GM03348 (cell line): ENCODE measurements at regions not wholly inside any gene's neighbourhood (a gene's known extent, or its start where the extent isn't known, plus 50 kb on each side); places are given as distances from the start of the nearest gene placed in this dataset.

Experiments used
- DNase-seq: peaks from one replicate; pipeline ENCODE4 v3.0.0; 2012; ENCODE audit warnings: low spot score

GRCh38 chr1:29524285-29525065 is 288.2 kb downstream of the PTPRU start:
- no peak for DNase-seq

- DNase-seq, result no peak
Observed at GRCh38 chr1:29523576-29523975, 287.3 kb downstream of the PTPRU start.

- no peak for DNase-seq
Observed at GRCh38 chr1:29523136-29523535, 286.8 kb downstream of the PTPRU start.

- DNase-seq, result no peak
Observed at GRCh38 chr1:29521811-29522580, 285.7 kb downstream of the PTPRU start.

- no peak for DNase-seq
Observed at GRCh38 chr1:29521438-29521715, 285.1 kb downstream of the PTPRU start.

- DNase-seq, result no peak
Observed at GRCh38 chr1:29520571-29521437, 284.5 kb downstream of the PTPRU start.

GRCh38 chr1:29519788-29520110 is 283.4 kb downstream of the PTPRU start:
- DNase-seq, result no peak

GRCh38 chr1:29519108-29519787 is 282.9 kb downstream of the PTPRU start:
- no peak for DNase-seq

GRCh38 chr1:29518183-29518835 is 282.0 kb downstream of the PTPRU start:
- DNase-seq, result no peak

GRCh38 chr1:29517251-29518086 is 281.1 kb downstream of the PTPRU start:
- DNase-seq, result no peak

GRCh38 chr1:29516063-29516820 is 279.9 kb downstream of the PTPRU start:
- DNase-seq, result no peak

GRCh38 chr1:29515170-29515955 is 279.0 kb downstream of the PTPRU start:
- no peak for DNase-seq

GRCh38 chr1:29514361-29515169 is 278.2 kb downstream of the PTPRU start:
- DNase-seq, result no peak

GRCh38 chr1:29513357-29513756 is 277.0 kb downstream of the PTPRU start:
- DNase-seq, result peak; percentile 69

GRCh38 chr1:29511436-29511835 is 275.1 kb downstream of the PTPRU start:
- DNase-seq, result no peak

- no peak for DNase-seq
Observed at GRCh38 chr1:29508458-29509107, 272.3 kb downstream of the PTPRU start.

- DNase-seq, result no peak
Observed at GRCh38 chr1:29506678-29507225, 270.4 kb downstream of the PTPRU start.
